Upper lobe of left lung (tissue), 6 donors: ENCODE measurements at regions not wholly inside any gene's neighbourhood (a gene's known extent, or its start where the extent isn't known, plus 50 kb on each side); places are given as distances from the start of the nearest gene placed in this dataset.

Experiments
- ATAC-seq, 2 donors: fragments of 200-7000 bp; cut with Tn5 transposase; one replicate each; pipeline ENCODE4 v1.9.1; 2022; ENCODE audit warnings: mild to moderate bottlenecking in 2 of 2, moderate library complexity in 2 of 2; ENCODE audit not compliant: low FRiP score in 2 of 2
- DNase-seq, 2 donors: peaks; one replicate each; pipeline ENCODE4 v3.0.0-alpha.2; 2019 to 2020
- H3K27ac ChIP-seq, 4 donors: fragments of 200-600 bp; sonication (generic); one replicate each; pipeline ENCODE4 v1.5.1; 2016 to 2019
- H3K27me3 ChIP-seq, 4 donors: fragments of 200-600 bp; sonication (generic); one replicate each; pipeline ENCODE4 v1.5.1; 2017 to 2019
- H3K36me3 ChIP-seq, 4 donors: fragments of 200-600 bp; sonication (generic); one replicate each; pipeline ENCODE4 v1.5.1; 2016 to 2019
- H3K4me1 ChIP-seq, 4 donors: fragments of 200-600 bp; sonication (generic); one replicate each; pipeline ENCODE4 v1.5.1; 2018 to 2019
- H3K4me3 ChIP-seq, 4 donors: fragments of 200-600 bp; sonication (generic); one replicate each; pipeline ENCODE4 v1.5.1; 2017 to 2019; ENCODE audit warnings: mild to moderate bottlenecking in 2 of 4, moderate library complexity in 1 of 4
- H3K9me3 ChIP-seq, 4 donors: fragments of 200-600 bp; sonication (generic); one replicate each; pipeline ENCODE4 v1.5.1; 2018 to 2019
- CTCF ChIP-seq, 6 experiments: fragments of 450-650 bp in 4 of 6; fragments of 200-600 bp in 2 of 6; sonication (generic) in 2 of 6; IDR thresholded peaks; one replicate each; pipeline ENCODE4 v1.5.1; 2016 to 2019; ENCODE audit warnings: antibody characterized with exemption in 6 of 6
- EP300 ChIP-seq, 4 donors: sonication (generic); formaldehyde crosslinking; IDR thresholded peaks; one replicate each; pipeline ENCODE4 v1.5.1; 2017; ENCODE audit warnings: antibody characterized with exemption in 4 of 4, control low read depth in 2 of 4
- POLR2A ChIP-seq, 4 donors: fragments of 450-650 bp; IDR thresholded peaks; one replicate each; pipeline ENCODE4 v1.5.1; 2016 to 2017; ENCODE audit warnings: antibody characterized with exemption in 4 of 4, mild to moderate bottlenecking in 2 of 4
- POLR2AphosphoS5 ChIP-seq, 2 donors: sonication (generic); formaldehyde crosslinking; IDR thresholded peaks; one replicate each; pipeline ENCODE4 v1.5.1; 2017; ENCODE audit warnings: antibody characterized with exemption in 2 of 2
- WGBS, 2 donors: methylation state at CpG; one replicate each; pipeline ENCODE4 v1.1.5; 2017 to 2018; 5-methylcytosine and 5-hydroxymethylcytosine counted together
- donor health status: DM: no; HTN: no; CAD: no; lungs with moderate emphysema.
- donor health status: DM: no; HTN: yes; CAD: no; lungs with severe emphysema.

GRCh38 chr4:45745741-45746140, 378.1 kb downstream of the GABRG1 start:
- TF ChIP-seq POLR2A (IDR thresholded peaks at IDR 0.05) = no peak
- no peak for TF ChIP-seq POLR2AphosphoS5 (IDR thresholded peaks at IDR 0.05)
- no peak for TF ChIP-seq EP300 (IDR thresholded peaks at IDR 0.05)
- no peak for TF ChIP-seq CTCF (IDR thresholded peaks at IDR 0.05)
- no peaks in the 10 kb centered on the region for H3K4me1 ChIP-seq
- H3K27ac ChIP-seq = no peak overlapping the region
- 83 to 85% methylated on average over 3 of the region's 3 CpGs for WGBS, 2 donors
- no peaks in the 10 kb centered on the region for H3K36me3 ChIP-seq
- H3K9me3 ChIP-seq = peaks cover 0 to 11% (median under 1%) of the 10 kb centered on the region in 4 donors
- DNase-seq (no peak), ATAC-seq (no peak)
- no peaks in the 10 kb centered on the region for H3K27me3 ChIP-seq
- no peak overlapping the region for H3K4me3 ChIP-seq

- 56 to 58% methylated on average over 1 of the region's 1 CpG for WGBS, 2 donors
- Histone ChIP-seq H3K36me3 (no peaks in the 10 kb centered on the region), H3K4me3 (no peak overlapping the region), H3K9me3 (peaks cover 0 to 20% (median 1%) of the 10 kb centered on the region in 4 donors), H3K27ac (no peak overlapping the region), H3K4me1 (no peaks in the 10 kb centered on the region), H3K27me3 (no peaks in the 10 kb centered on the region)
- TF ChIP-seq CTCF (IDR thresholded peaks at IDR 0.05) = no peak
- TF ChIP-seq POLR2A (IDR thresholded peaks at IDR 0.05) = no peak
- no peak for TF ChIP-seq POLR2AphosphoS5 (IDR thresholded peaks at IDR 0.05)
- TF ChIP-seq EP300 (IDR thresholded peaks at IDR 0.05) = no peak
- DNase-seq = no peak
- no peak for ATAC-seq
Observed at GRCh38 chr4:45741897-45742296, 382.0 kb downstream of the GABRG1 start.

DNA sequence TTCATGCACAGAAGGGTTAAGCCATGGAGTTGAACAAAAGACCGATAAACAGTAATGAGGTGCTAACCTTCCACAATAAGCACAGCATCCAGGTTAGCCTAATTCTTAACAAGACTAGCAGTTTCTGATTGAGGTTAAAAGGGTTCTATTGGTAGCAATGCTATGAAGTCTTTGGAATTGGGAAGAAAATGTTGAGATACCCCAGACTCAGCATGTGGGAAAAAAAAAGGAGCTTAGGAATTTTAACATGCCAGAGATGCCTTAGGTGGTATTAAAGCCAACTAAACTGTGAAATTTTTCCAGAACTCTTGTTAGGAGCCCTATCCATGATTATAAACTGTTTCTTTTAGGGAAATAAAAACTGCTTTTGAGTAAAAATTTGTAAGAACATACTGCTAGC, 391.7 kb downstream of the GABRG1 start:
- WGBS, 2 donors = 75 to 80% methylated on average over 1 of the region's 1 CpG
- no peak overlapping the region for H3K27ac ChIP-seq
- DNase-seq = no peak
- ATAC-seq = no peak
- no peaks in the 10 kb centered on the region for H3K36me3 ChIP-seq
- H3K4me3 ChIP-seq = no peak overlapping the region
- H3K4me1 ChIP-seq = no peaks in the 10 kb centered on the region
- H3K9me3 ChIP-seq = no peaks in the 10 kb centered on the region
- H3K27me3 ChIP-seq = no peaks in the 10 kb centered on the region
- no peak for TF ChIP-seq EP300 (IDR thresholded peaks at IDR 0.05)
- no peak for TF ChIP-seq POLR2A (IDR thresholded peaks at IDR 0.05)
- TF ChIP-seq POLR2AphosphoS5 (IDR thresholded peaks at IDR 0.05) = no peak
- no peak for TF ChIP-seq CTCF (IDR thresholded peaks at IDR 0.05)

DNA sequence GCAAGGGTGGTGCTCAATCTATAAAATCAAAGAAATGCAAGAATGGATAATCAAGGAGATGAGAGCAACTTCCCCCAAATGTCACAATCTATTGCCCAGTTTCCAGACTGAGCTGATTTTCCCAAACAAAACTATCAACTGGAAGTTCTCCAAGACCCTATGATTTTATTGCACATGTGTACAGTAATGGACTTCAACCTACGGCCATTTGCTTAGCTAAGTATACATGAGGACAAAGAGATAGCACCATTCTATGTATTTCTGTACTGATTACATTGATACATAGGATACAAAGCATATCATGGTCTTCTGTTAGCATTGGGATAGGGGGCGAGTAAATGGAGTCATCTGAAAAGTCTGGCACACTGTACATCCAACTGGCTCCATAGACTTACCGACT, 407.8 kb downstream of the GABRG1 start:
- Histone ChIP-seq H3K4me3 (no peak overlapping the region), H3K4me1 (no peaks in the 10 kb centered on the region), H3K27me3 (no peaks in the 10 kb centered on the region), H3K27ac (no peak overlapping the region), H3K9me3 (no peaks in the 10 kb centered on the region), H3K36me3 (no peaks in the 10 kb centered on the region)
- no peak for TF ChIP-seq CTCF (IDR thresholded peaks at IDR 0.05)
- 89 to 92% methylated on average over 3 of the region's 3 CpGs for WGBS, 2 donors
- DNase-seq = no peak
- ATAC-seq = no peak

- H3K36me3 ChIP-seq = no peaks in the 10 kb centered on the region
- no peak overlapping the region for H3K4me3 ChIP-seq
- DNase-seq (no peak), ATAC-seq (no peak)
- no peak overlapping the region for H3K27ac ChIP-seq
- no peaks in the 10 kb centered on the region for H3K4me1 ChIP-seq
- H3K27me3 ChIP-seq = no peaks in the 10 kb centered on the region
- 55 to 71% methylated on average over 1 of the region's 1 CpG for WGBS, 2 donors
- no peaks in the 10 kb centered on the region for H3K9me3 ChIP-seq
- TF ChIP-seq CTCF (IDR thresholded peaks at IDR 0.05) = no peak
- TF ChIP-seq POLR2A (IDR thresholded peaks at IDR 0.05) = no peak
- TF ChIP-seq EP300 (IDR thresholded peaks at IDR 0.05) = no peak
- TF ChIP-seq POLR2AphosphoS5 (IDR thresholded peaks at IDR 0.05) = no peak
Observed at GRCh38 chr4:45713996-45714395, 409.9 kb downstream of the GABRG1 start.
